Osteocyte (in vitro differentiated cells): ENCODE measurements at regions not wholly inside any gene's neighbourhood (a gene's known extent, or its start where the extent isn't known, plus 50 kb on each side); places are given as distances from the start of the nearest gene placed in this dataset.

Experiments
- DNase-seq: peaks from one replicate; pipeline ENCODE4 v3.0.0; 2021; ENCODE audit warnings: mixed read lengths; ENCODE audit not compliant: unreplicated experiment; ENCODE audit errors: extremely low spot score
- H3K27ac Mint-ChIP-seq: one replicate; pipeline ENCODE4 v1.8.0; 2021; ENCODE audit warnings: mild to moderate bottlenecking, mixed read lengths; ENCODE audit not compliant: unreplicated experiment
- H3K27me3 Mint-ChIP-seq: one replicate; pipeline ENCODE4 v1.8.0; 2021; ENCODE audit warnings: mixed read lengths; ENCODE audit not compliant: unreplicated experiment
- H3K36me3 Mint-ChIP-seq: one replicate; pipeline ENCODE4 v1.8.0; 2021; ENCODE audit warnings: mixed read lengths; ENCODE audit not compliant: unreplicated experiment
- H3K4me1 Mint-ChIP-seq: one replicate; pipeline ENCODE4 v1.8.0; 2021; ENCODE audit warnings: mixed read lengths; ENCODE audit not compliant: unreplicated experiment
- H3K4me3 Mint-ChIP-seq: one replicate; pipeline ENCODE4 v1.8.0; 2021; ENCODE audit warnings: mild to moderate bottlenecking, moderate library complexity, mixed read lengths; ENCODE audit not compliant: unreplicated experiment
- H3K9me3 Mint-ChIP-seq: one replicate; pipeline ENCODE4 v1.8.0; 2021; ENCODE audit warnings: mixed read lengths; ENCODE audit not compliant: unreplicated experiment
- CTCF ChIP-seq: fragments of 200-600 bp; sonication (generic); IDR thresholded peaks from 2 replicates; pipeline ENCODE4 v1.5.0; 2021; ENCODE audit warnings: antibody characterized with exemption, mild to moderate bottlenecking, moderate library complexity

- DNase-seq, result no peak
- Mint-ChIP-seq H3K4me3 (no peak overlapping the region), H3K27me3 (peaks cover 3% of the 10 kb centered on the region), H3K36me3 (no peaks in the 10 kb centered on the region), H3K27ac (no peak overlapping the region), H3K9me3 (no peaks in the 10 kb centered on the region), H3K4me1 (no peaks in the 10 kb centered on the region)
- no peak for TF ChIP-seq CTCF
Measured at GRCh38 chr20:20808016-20808415, 95.6 kb upstream of the RALGAPA2 start.

DNA sequence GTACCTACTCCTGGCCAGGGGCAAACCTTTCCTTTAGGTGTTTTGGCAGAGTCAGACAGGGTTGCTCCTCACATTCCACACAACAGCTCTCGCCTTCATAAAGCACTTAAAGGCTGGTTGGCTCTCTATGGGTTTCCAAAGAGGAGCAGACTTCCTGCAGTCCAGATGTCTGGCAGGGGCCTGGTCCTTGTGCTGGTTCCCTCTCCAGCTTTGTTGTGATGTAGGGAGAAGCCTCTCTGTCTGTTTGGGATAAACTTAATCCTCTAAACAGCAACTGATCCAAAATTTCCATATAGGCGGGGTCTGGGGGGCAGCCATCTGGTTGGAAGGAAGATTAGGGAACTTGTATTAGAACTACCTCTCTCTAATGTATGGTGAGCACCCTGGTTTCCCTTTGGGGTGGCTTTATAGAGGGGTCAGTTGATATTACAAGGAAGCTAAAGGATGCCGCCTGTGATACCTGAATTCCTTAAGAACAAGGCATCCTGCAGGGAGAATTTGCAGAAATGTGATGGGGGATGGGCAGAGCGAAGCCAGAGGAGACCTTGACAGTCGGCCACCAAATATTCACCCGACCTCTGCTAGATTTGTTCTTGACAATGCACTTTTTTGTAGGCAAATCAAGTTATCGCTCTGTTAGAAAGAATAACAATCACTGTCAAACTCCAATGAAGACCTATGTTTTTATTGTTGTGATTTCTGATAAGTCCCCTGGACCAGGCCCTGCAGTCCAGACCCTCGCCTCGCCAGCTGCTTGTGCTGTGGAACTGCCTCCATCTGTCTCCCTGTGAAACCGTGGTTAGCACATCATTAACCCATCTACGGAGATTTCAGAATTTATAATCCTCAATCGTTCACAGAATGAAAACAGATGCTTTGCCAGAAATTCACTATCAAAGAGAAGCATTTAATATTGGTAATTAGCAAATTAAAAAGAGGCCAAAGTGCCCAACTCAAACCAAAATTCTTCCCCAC is 94.0 kb upstream of the RALGAPA2 start:
- Mint-ChIP-seq H3K27me3 (no peaks in the 10 kb centered on the region), H3K4me1 (no peaks in the 10 kb centered on the region), H3K27ac (no peak overlapping the region), H3K9me3 (no peaks in the 10 kb centered on the region), H3K4me3 (no peak overlapping the region), H3K36me3 (no peaks in the 10 kb centered on the region)
- DNase-seq, result no peak
- no peak for TF ChIP-seq CTCF

GRCh38 chr20:20803011-20803410 is 90.6 kb upstream of the RALGAPA2 start:
- H3K4me3 Mint-ChIP-seq, result no peak overlapping the region
- no peaks in the 10 kb centered on the region for H3K4me1 Mint-ChIP-seq
- DNase-seq, result no peak
- no peaks in the 10 kb centered on the region for H3K27me3 Mint-ChIP-seq
- H3K36me3 Mint-ChIP-seq, result no peaks in the 10 kb centered on the region
- TF ChIP-seq CTCF, result no peak
- no peak overlapping the region for H3K27ac Mint-ChIP-seq
- H3K9me3 Mint-ChIP-seq, result no peaks in the 10 kb centered on the region

DNA sequence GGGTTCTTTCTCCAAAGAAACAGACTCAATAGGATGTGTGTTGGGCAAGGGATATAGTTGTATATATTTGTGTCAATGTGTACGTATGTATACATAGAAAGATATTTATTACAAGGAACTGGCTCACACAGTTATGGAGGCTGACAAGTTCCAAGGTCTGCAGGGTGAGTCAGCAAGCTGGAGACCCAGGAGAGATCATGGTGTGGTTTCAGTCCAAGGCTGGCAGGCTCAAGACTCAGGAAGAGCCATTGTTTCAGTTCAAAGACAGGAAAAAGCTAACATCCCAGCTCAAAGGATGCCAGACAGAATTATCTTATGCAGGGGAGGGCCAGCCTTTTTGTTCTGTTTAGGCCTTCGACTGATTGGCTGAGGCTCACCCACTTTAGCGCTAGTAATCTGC is 89.9 kb upstream of the RALGAPA2 start:
- Mint-ChIP-seq H3K9me3 (no peaks in the 10 kb centered on the region), H3K36me3 (no peaks in the 10 kb centered on the region), H3K27me3 (no peaks in the 10 kb centered on the region), H3K27ac (no peak overlapping the region), H3K4me1 (no peaks in the 10 kb centered on the region), H3K4me3 (no peak overlapping the region)
- no peak for TF ChIP-seq CTCF
- no peak for DNase-seq

DNA sequence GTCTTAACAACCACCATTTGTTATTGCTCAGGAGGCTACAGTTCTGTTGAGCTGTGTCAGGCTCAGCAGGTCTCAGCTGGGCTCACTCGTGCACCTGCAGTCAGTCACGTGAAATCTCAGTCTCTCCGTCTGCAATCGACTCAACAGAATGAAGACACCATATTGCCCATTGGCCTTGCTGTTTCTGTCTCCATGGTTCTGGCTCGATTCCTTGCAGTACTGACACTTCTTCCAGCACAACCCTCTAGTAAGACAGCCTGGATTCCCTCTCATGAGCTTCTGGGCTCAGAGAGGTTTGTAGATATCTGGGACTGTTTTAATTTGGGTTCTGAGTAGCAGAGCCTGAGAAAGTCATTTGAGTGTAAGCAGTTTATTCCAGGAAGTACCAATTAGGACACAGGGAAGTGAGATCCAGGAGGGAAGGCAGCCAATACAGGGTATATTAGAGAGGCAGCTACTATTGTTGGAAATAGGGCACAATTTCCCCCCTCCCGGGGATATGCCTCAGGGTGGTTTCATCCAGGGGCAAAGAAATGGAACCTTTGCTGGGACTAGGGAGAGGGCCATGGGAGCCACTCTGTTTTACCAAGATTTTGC is 87.4 kb upstream of the RALGAPA2 start:
- DNase-seq, result no peak
- H3K9me3 Mint-ChIP-seq, result no peaks in the 10 kb centered on the region
- no peaks in the 10 kb centered on the region for H3K36me3 Mint-ChIP-seq
- H3K27me3 Mint-ChIP-seq, result no peaks in the 10 kb centered on the region
- H3K4me1 Mint-ChIP-seq, result no peaks in the 10 kb centered on the region
- H3K4me3 Mint-ChIP-seq, result no peak overlapping the region
- TF ChIP-seq CTCF, result no peak
- no peak overlapping the region for H3K27ac Mint-ChIP-seq
